NCI-H1930 (cell line): ENCODE measurements at regions not wholly inside any gene's neighbourhood (a gene's known extent, or its start where the extent isn't known, plus 50 kb on each side); places are given as distances from the start of the nearest gene placed in this dataset.

ENCODE experiments used
- DNase-seq, 2 experiments: peaks; one replicate each; lab custom pipeline; 2025; lab: John Stamatoyannopoulos, UW

DNA sequence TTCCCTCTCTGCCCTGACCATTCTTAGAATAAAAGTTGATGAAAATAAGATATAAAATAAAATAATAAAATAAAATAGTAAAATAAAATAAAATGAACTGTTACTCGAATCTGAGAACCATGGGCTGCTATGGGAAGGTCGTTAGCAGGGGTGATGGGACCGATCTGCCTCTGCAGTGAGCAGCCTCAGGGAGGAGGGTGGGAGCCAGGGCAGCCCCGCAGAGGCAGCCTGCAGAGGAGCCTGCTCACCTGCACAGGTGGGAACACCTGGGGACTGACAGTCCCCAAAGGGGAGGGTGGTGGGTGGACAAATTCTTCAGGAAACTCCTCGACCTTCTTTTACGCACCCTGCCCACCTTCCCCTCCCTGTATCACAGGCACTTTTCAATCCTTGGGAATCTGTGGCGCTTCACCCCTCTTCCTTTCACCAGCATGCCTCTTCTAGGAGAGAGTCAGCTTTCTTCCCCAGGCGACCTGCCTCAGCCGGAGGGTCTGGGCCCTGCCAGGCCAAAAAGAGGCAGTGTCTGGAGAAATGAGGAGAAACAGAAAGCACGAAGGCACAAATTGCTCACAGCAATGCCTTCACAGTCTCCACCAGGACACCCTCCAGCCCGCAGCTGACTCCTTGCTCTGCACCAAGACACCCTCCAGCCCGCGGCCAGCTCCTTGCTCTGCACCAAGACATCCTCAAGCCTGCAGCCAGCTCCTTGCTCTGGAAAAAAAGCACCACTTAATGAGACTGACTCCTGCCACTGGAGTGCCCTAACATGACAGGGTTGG is 368.4 kb upstream of the SHH start:
- DNase-seq: no peak

DNA sequence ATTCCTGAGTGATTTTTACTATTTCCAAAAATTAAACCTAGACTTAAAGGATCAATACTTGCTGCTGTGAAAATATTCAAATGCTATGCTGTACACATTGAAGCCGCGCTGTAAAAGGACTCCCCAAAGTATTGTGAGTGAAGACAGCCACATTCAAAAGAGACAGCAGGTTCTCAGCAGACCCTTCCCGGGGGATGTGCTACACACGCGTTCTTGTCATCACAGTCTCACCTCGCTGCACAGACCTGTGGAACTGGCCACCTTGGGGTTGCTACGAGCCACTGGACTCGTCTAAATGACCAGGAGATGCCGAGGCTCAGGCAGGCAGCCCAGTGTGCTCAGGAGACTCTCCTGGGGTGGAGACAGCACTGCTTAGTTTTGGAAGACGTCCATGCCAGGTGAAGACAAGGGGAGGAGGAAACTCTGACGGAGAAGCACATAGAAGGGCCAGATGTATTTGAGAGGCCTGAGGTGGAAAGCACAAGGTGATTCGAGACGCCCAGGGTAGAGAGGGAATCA is 367.7 kb upstream of the SHH start:
- no peak for DNase-seq

DNA sequence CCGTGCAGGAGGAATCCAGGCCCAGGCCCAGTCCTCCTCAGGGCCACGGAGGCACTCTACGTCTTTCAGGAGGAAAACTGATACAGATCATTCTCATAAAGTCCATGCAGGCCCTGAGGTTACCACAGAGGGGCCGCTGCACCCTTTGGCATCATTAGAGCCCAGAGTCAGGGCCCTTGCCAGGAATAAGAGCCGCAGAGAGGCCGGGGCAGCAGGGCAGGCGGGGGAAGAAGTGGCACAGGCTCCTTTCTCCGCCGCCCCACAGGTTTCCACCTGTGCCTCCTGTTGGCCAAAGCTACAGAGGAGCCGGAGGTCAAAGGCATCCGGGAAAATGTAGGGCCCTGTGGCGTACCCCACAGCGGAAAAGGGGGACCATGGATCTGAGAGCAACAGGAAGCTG is 366.6 kb upstream of the SHH start:
- DNase-seq: no peak

DNA sequence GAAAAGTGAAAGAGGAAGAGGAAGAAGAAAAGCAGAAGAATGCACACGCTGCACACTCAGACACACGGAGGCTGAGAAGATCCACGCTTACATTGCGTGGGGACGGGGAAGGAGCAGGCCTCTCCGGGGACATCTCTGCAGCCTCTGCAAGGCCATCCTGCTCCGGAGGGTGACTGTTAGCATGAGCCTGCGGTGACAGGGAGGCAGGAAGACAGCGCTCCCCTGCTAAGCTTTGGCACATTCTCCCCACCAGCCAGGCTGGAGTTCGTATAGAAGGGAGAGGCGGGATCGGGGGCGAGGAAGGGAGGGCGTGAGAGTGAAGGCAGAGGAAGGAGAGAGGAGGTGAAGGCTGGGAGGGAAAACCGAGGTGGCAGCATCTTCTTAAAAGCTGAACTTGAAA is 366.0 kb upstream of the SHH start:
- no peak for DNase-seq

DNA sequence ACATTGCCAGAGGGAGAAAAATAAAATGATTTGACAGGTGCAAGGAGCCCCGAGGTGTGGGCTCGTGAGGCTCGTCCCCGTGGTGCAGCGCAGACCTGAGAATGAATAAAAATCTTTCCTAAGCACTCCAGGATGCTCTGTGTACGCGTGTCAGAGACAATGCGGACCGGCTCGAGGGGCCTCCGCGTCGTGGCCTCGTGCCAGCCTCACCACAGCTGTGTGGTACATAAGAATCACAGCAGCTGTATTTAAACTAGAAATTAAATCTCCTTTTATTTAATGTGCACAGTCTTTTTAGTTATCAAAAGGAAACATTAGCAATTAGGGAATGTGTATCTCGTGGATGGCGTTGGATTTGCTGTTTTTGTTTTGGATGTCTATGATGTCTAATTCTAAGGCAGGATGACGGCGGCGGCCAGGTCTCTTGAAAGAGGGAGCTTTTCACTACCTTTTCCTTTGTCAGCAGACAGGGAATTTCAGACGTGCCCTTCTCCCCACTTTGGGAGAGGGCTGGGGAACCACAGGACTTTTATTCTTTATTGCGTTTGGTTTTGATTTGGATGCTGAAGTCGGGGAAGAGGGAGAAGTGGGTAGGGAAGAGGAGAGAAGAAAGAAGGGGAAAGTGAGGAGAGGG is 365.3 kb upstream of the SHH start:
- no peak for DNase-seq

- DNase-seq: no peak
These were observed 363.8 kb upstream of the SHH start for GRCh38 chr7:156176039-156176438.

DNA sequence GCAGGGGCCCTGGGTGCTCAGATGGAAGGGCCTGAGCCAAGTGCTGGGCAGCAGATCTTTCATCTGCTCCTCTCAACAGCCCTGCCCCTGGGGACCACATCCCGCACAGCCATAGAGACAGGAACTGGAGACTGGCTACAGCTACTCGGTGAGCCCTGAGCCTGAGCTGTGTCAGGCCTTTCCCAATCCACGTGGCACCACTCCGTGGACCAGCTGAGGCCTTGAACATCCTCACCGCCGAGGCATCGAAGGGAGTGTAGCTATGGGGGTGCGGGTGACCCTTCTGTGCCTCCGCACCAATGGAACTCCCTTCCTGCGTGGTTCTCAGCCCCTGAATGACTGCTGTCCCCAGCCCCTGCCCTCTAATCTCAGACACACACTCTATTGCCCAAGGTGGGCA is 362.7 kb upstream of the SHH start:
- DNase-seq: no peak

GRCh38 chr7:156174428-156174827 is 362.2 kb upstream of the SHH start:
- DNase-seq: no peak

DNA sequence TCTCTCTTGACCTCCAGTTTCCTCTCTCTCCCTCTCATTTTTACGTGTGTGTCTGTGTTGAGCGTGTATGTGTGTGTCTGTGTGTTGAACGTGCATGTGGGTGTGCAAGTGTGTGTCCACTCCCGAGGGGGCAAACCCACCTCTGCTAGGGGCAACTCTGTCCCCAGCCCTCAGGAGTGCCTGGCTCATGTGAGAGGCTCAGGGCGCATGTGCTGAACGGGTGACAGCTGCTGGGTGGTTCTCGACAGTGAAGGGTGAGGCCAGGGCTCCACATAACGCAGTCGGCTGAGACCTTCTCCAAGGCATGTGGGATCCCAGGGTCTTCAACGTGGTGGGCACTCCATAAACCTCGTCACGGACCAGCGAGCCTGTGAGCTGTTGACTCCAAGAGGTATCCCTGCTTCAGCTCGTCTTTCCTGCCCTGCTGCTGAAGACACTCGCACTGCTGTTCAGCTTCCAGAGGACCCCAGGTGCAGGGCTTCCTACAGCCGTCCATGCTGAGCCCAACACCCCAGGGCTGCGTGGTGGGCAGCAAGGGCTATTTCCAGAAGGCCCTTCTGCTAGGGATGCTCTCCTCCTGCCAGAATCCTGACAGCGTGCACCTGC is 361.6 kb upstream of the SHH start:
- DNase-seq: no peak

DNA sequence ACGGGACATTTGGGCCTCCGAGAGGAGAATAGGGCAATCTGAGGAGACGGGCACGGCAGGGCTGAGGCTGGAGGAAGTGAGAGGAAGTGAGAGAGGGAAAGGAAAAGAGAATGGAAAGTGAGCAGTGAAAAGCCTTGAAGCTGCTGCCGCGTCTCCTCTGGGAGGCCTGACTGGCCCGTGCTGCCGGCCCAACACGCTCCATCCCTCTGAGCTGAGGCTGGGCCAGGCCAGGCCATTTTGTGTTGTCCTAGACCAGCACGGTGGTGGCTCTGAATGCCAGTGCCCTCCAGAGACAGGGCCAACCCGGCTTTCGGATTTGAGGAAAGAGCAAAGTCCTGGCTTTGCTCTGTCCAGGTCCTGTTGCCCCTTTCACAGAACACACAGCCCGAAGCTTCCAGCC is 361.1 kb upstream of the SHH start:
- DNase-seq: no peak

GRCh38 chr7:156172638-156173037 is 360.4 kb upstream of the SHH start:
- DNase-seq: no peak

DNA sequence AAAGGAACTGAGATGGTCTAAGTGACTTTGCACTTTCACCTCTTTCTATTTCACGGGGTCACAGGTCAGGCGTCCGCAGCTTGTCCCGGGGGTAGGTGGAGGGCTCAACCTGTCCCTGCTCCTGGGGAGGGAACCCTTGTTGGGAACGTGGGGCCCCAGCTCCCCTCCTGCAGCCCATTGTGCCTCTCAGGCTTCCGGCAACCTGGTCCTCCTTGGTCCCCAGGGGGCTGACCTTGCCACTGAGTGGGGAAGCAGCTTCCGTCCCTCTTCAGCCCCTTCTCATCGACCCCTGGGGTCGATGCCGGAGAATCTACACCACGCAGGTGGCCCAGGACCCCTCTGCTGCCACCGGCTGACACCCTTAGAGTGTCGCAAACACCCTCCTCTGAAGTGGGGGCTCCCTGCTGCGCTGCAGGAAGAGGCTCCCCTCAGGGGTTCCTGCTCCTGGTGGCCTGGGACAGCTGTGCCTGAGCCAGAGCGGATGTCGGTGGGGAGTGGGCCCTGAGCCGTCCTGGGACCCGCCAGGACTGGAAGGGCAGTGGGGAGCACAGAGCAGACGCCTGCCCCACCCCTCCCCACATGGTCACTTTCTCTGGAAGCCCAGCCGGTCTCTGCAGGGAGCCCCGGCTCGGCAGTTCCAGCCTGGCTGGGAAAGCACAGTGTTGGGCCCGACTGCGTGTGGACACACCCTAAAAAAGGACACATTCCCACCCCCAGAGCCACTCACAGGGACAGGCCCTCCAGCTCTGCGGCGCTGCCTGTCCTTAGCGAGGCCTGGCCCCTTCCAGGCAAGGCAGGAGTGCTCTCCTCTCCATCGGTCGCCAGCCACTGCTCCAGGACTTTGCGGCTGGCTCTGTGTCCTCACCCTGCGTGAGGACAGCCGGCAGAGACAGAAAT is 357.5 kb upstream of the SHH start:
- no peak for DNase-seq

- no peak for DNase-seq
These were observed 356.2 kb upstream of the SHH start for GRCh38 chr7:156168434-156168833.

DNA sequence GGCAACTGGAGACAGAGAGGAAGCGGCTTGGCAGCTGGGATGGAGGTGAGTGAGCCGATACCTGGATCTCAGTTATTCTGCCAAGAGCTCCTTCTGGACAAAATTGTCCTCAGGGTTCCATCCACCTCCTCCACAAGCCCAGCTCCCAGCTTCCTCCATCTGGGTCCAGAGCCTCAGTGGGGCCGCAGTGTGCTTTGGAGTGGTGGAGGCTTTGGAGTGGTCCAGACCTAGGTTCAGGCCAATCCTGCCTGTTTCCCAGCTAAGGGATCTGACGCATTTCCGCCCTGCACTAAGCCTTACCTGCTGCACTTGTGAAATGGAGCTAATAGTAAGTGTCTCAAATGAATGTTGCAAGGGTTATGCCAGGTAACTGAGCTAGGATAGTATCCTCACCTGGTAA is 355.7 kb upstream of the SHH start:
- no peak for DNase-seq

- DNase-seq: no peak
These were observed 355.1 kb upstream of the SHH start for GRCh38 chr7:156167417-156167807.

GRCh38 chr7:156166692-156167416 is 354.6 kb upstream of the SHH start:
- DNase-seq: no peak

- no peak for DNase-seq
These were observed 351.5 kb upstream of the SHH start for GRCh38 chr7:156163747-156164146.

DNA sequence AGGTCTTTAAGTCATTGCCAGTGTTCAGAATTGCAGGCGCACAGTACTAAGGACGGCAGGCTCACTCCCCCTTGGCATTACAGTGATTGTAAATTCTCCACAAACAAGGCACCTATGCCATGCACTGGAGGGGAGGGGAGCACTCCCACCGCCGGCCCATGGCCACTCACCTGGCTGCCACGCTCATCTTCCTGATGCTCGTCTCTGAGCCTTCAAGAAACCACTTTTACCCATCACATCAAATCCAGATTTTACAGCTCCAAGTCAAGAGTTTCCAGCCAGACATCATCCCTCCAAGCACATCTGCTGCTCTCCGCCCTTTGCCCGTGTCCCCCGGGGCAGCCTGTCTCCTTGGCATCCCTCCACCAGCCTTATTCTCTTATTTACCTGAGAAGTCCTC is 350.2 kb upstream of the SHH start:
- no peak for DNase-seq

GRCh38 chr7:156160811-156161210 is 348.5 kb upstream of the SHH start:
- no peak for DNase-seq

- no peak for DNase-seq
These were observed 346.4 kb upstream of the SHH start for GRCh38 chr7:156158693-156159092.

GRCh38 chr7:156158213-156158612 is 345.9 kb upstream of the SHH start:
- DNase-seq: no peak
